H1 (cell line): ENCODE measurements at regions not wholly inside any gene's neighbourhood (a gene's known extent, or its start where the extent isn't known, plus 50 kb on each side); places are given as distances from the start of the nearest gene placed in this dataset.
A peak's percentile ranks its signal among the peaks of the same experiment; 100 is the strongest.

Experiments
- CTCF ChIA-PET: fragments of 300-600 bp; sonication (Branson Sonifier 250); formaldehyde crosslinking; loops from one replicate; lab custom pipeline; 2021; ENCODE audit not compliant: partially characterized antibody; lab: Charles Lee
- POLR2A ChIA-PET: fragments of 300-600 bp; sonication (Branson Sonifier 250); formaldehyde crosslinking; loops from one replicate; lab custom pipeline; 2021; ENCODE audit warnings: inconsistent platforms; ENCODE audit not compliant: partially characterized antibody; lab: Charles Lee
- DNase-seq, 2 experiments: peaks; one replicate each; pipeline versions ENCODE4 v3.0.0 to v3.0.0-alpha.2; 2010 to 2022; ENCODE audit warnings: low spot score in 2 of 2, low read depth in 1 of 2, mixed read lengths in 1 of 2
- FAIRE-seq: peaks from 2 replicates; lab custom pipeline; 2011; peaks lifted over from hg19 to GRCh38; lab: Jason Lieb, UNC
- H2AFZ ChIP-seq: 2 replicates; pipeline ENCODE4 v1.8.1; 2012; ENCODE audit warnings: low read length, inconsistent platforms
- H2AK5ac ChIP-seq: 2 replicates; pipeline ENCODE4 v1.6.1; 2013; ENCODE audit warnings: low read depth, low read length
- H2BK120ac ChIP-seq: replicated peaks from 2 replicates; pipeline ENCODE3; 2013; ENCODE audit warnings: low read depth, low read length, inconsistent platforms
- H2BK12ac ChIP-seq: 2 replicates; pipeline ENCODE4 v1.6.1; 2013; ENCODE audit warnings: low read depth, low read length
- H2BK15ac ChIP-seq: 2 replicates; pipeline ENCODE4 v1.6.1; 2013; ENCODE audit warnings: low read length
- H2BK20ac ChIP-seq: 2 replicates; pipeline ENCODE4 v1.6.1; 2013; ENCODE audit warnings: low read length
- H2BK5ac ChIP-seq: 2 replicates; pipeline ENCODE4 v1.6.1; 2013; ENCODE audit warnings: low read depth, low read length
- H3K14ac ChIP-seq: 2 replicates; pipeline ENCODE4 v1.6.1; 2013; ENCODE audit warnings: inconsistent platforms; ENCODE audit not compliant: insufficient read length
- H3K18ac ChIP-seq: 2 replicates; pipeline ENCODE4 v1.6.1; 2013; ENCODE audit warnings: low read length; ENCODE audit errors: extremely low read depth
- H3K23ac ChIP-seq: 2 replicates; pipeline ENCODE4 v1.6.1; 2013; ENCODE audit warnings: inconsistent platforms; ENCODE audit not compliant: insufficient read length
- H3K23me2 ChIP-seq: 2 replicates; pipeline ENCODE4 v1.6.1; 2013; ENCODE audit warnings: low read depth, low read length
- H3K27ac ChIP-seq: 2 replicates; pipeline ENCODE4 v1.6.1; 2011; ENCODE audit warnings: low read depth, low read length, inconsistent platforms
- H3K27me3 ChIP-seq, 4 experiments: replicated peaks in 1 of 4; 1 replicate in 1 of 4; 2 replicates in 3 of 4; pipeline versions ENCODE4 v1.6.1 to v1.8.1; 2011 to 2013; ENCODE audit warnings: low read length in 3 of 4, mild to moderate bottlenecking in 3 of 4, inconsistent platforms in 2 of 4, mixed read lengths in 2 of 4, moderate library complexity in 1 of 4; ENCODE audit not compliant: control insufficient read depth in 3 of 4, insufficient read depth in 3 of 4; ENCODE audit errors: extremely low read depth in 1 of 4
- H3K36me3 ChIP-seq, 4 experiments: 2 replicates each; pipeline versions ENCODE4 v1.6.1 to v1.8.1; 2011 to 2013; ENCODE audit warnings: mild to moderate bottlenecking in 4 of 4, low read length in 3 of 4, moderate library complexity in 2 of 4, control low read depth in 1 of 4, inconsistent platforms in 1 of 4; ENCODE audit not compliant: insufficient read depth in 4 of 4, control insufficient read depth in 2 of 4
- H3K4ac ChIP-seq: replicated peaks from 2 replicates; pipeline ENCODE3; 2013; ENCODE audit warnings: low read length, low read depth, mixed read lengths, inconsistent platforms; ENCODE audit not compliant: insufficient read length
- H3K4me1 ChIP-seq, 4 experiments: replicated peaks in 1 of 4; 1 replicate in 1 of 4; 2 replicates in 3 of 4; pipeline versions ENCODE4 v1.6.1 to v1.8.1; 2011 to 2013; ENCODE audit warnings: low read length in 3 of 4, inconsistent platforms in 2 of 4, mixed read lengths in 1 of 4; ENCODE audit not compliant: insufficient read depth in 4 of 4, control insufficient read depth in 3 of 4
- H3K4me2 ChIP-seq, 2 experiments: 2 replicates each; pipeline versions ENCODE4 v1.6.1 to v1.8.1; 2011 to 2013; ENCODE audit warnings: low read depth in 2 of 2, low read length in 2 of 2, control low read depth in 1 of 2, inconsistent platforms in 1 of 2, mild to moderate bottlenecking in 1 of 2; ENCODE audit not compliant: insufficient read depth in 1 of 2
- H3K4me3 ChIP-seq, 4 experiments: fragments of 200-600, 300-600 bp in 1 of 4; sonication (generic), shearing (Covaris generic), sonication (Bioruptor Twin) in 1 of 4; 2 replicates each; pipeline versions ENCODE4 v1.5.1 to v1.8.1; 2011 to 2016; ENCODE audit warnings: low read length in 4 of 4, low read depth in 3 of 4, control low read depth in 2 of 4, inconsistent platforms in 2 of 4, mild to moderate bottlenecking in 2 of 4, mixed read lengths in 1 of 4, moderate library complexity in 1 of 4; ENCODE audit not compliant: insufficient read depth in 2 of 4; ENCODE audit errors: extremely low read depth in 1 of 4
- H3K56ac ChIP-seq: replicated peaks from 2 replicates; pipeline ENCODE3; 2013; ENCODE audit warnings: low read depth, mild to moderate bottlenecking, mixed read lengths, low read length, inconsistent platforms; ENCODE audit not compliant: insufficient read length
- H3K79me1 ChIP-seq: 2 replicates; pipeline ENCODE4 v1.6.1; 2013; ENCODE audit warnings: low read depth, low read length, control low read depth
- H3K79me2 ChIP-seq, 2 experiments: 2 replicates each; pipeline versions ENCODE4 v1.6.1 to v1.8.1; 2012 to 2013; ENCODE audit warnings: low read length in 2 of 2, mild to moderate bottlenecking in 2 of 2, inconsistent platforms in 1 of 2; ENCODE audit not compliant: insufficient read depth in 2 of 2, control insufficient read depth in 1 of 2
- H3K9ac ChIP-seq, 4 experiments: replicated peaks in 1 of 4; 1 replicate in 1 of 4; 2 replicates in 3 of 4; pipeline versions ENCODE4 v1.6.1 to v1.8.1; 2011 to 2013; ENCODE audit warnings: low read depth in 3 of 4, low read length in 3 of 4, control low read depth in 2 of 4, mild to moderate bottlenecking in 2 of 4, moderate library complexity in 2 of 4, inconsistent platforms in 1 of 4; ENCODE audit errors: extremely low read depth in 1 of 4
- H3K9me3 ChIP-seq, 2 experiments: 2 replicates each; pipeline versions ENCODE4 v1.6.1 to v1.8.1; 2012 to 2013; ENCODE audit warnings: mild to moderate bottlenecking in 2 of 2, moderate library complexity in 2 of 2, control low read depth in 1 of 2, inconsistent platforms in 1 of 2, low read depth in 1 of 2, low read length in 1 of 2, mixed read lengths in 1 of 2; ENCODE audit not compliant: insufficient read depth in 2 of 2
- H4K20me1 ChIP-seq, 2 experiments: replicated peaks in 1 of 2; 2 replicates each; pipeline versions ENCODE3 to v1.8.1; 2011 to 2013; ENCODE audit warnings: inconsistent platforms in 2 of 2, low read length in 2 of 2, mild to moderate bottlenecking in 1 of 2; ENCODE audit not compliant: insufficient read depth in 2 of 2, control insufficient read depth in 1 of 2
- H4K5ac ChIP-seq: 2 replicates; pipeline ENCODE4 v1.6.1; 2013; ENCODE audit warnings: low read length, low read depth, mixed read lengths, inconsistent platforms; ENCODE audit not compliant: insufficient read length
- H4K8ac ChIP-seq: 2 replicates; pipeline ENCODE4 v1.8.0; 2013; ENCODE audit warnings: mild to moderate bottlenecking, moderate library complexity, low read length, inconsistent platforms; ENCODE audit not compliant: insufficient read depth; ENCODE audit errors: extremely low read depth
- H4K91ac ChIP-seq: replicated peaks from 2 replicates; pipeline ENCODE3; 2013; ENCODE audit warnings: low read length, mixed read lengths, inconsistent platforms; ENCODE audit not compliant: insufficient read length
- BCL11A ChIP-seq, 2 experiments: IDR thresholded peaks; one replicate each; pipeline ENCODE4 v1.6.1; 2011; ENCODE audit warnings: low read depth in 2 of 2, low read length in 2 of 2, mild to moderate bottlenecking in 2 of 2
- CTBP2 ChIP-seq: IDR thresholded peaks from 2 replicates; pipeline ENCODE4 v1.7.0; 2011; ENCODE audit warnings: borderline replicate concordance, mild to moderate bottlenecking, moderate library complexity, mixed read lengths, low read length; ENCODE audit not compliant: insufficient read depth, insufficient read length
- KDM1A ChIP-seq: fragments of 200-600, 300-600 bp; sonication (generic); IDR thresholded peaks from 2 replicates; pipeline ENCODE4 v1.7.1; 2016; ENCODE audit warnings: mild to moderate bottlenecking, low read length, borderline replicate concordance
- RXRA ChIP-seq: IDR thresholded peaks from 2 replicates; pipeline ENCODE4 v1.6.1; 2011; ENCODE audit warnings: low read depth, mild to moderate bottlenecking, low read length, moderate library complexity; ENCODE audit not compliant: insufficient read depth
- SAP30 ChIP-seq: fragments of 300-600 bp; sonication (generic); IDR thresholded peaks from 2 replicates; pipeline ENCODE4 v1.7.1; 2012; ENCODE audit warnings: low read length, moderate library complexity, mild to moderate bottlenecking, inconsistent platforms; ENCODE audit not compliant: insufficient read depth, insufficient replicate concordance
- SP4 ChIP-seq: IDR thresholded peaks from 2 replicates; pipeline ENCODE4 v1.6.1; 2012; ENCODE audit warnings: low read length, inconsistent platforms
- SRF ChIP-seq: IDR thresholded peaks from 2 replicates; pipeline ENCODE4 v1.6.1; 2011; ENCODE audit warnings: mild to moderate bottlenecking, low read depth, low read length, moderate library complexity
- SUZ12 ChIP-seq: fragments of 200-600 bp; sonication (generic); IDR thresholded peaks from 2 replicates; pipeline ENCODE4 v1.6.1; 2012; ENCODE audit warnings: mild to moderate bottlenecking, inconsistent platforms, low read length, moderate library complexity, mixed read lengths
- WGBS, 2 experiments: shearing (Covaris generic) in 1 of 2; methylation state at CpG; one replicate each; pipeline versions ENCODE4 v1.1.6 to v1.1.7; 2013 to 2015; ENCODE audit warnings: low lambda C conversion rate in 2 of 2, mixed read lengths in 2 of 2, inconsistent platforms in 1 of 2, low coverage in 1 of 2, missing lambda C conversion rate in 1 of 2; ENCODE audit not compliant: insufficient replicate concordance in 2 of 2, insufficient coverage in 1 of 2, insufficient read length in 1 of 2; ENCODE audit errors: extremely low coverage in 1 of 2, missing lambda C conversion rate in 1 of 2; 5-methylcytosine and 5-hydroxymethylcytosine counted together
- TF ChIP-seq, protein P1 (sequence below): IDR thresholded peaks from 2 replicates; pipeline ENCODE4 v1.6.1; 2012; ENCODE audit warnings: inconsistent platforms
- TF ChIP-seq, protein P2 (sequence below), 3 experiments: IDR thresholded peaks; 1 replicate in 2 of 3; 2 replicates in 1 of 3; pipeline versions ENCODE4 v1.5.1 to v1.6.1; 2011; ENCODE audit warnings: low read length in 3 of 3, mild to moderate bottlenecking in 3 of 3, inconsistent platforms in 2 of 3, low read depth in 1 of 3, moderate library complexity in 1 of 3; ENCODE audit not compliant: insufficient read depth in 1 of 3; ENCODE audit errors: control extremely low read depth in 1 of 3

DNA sequence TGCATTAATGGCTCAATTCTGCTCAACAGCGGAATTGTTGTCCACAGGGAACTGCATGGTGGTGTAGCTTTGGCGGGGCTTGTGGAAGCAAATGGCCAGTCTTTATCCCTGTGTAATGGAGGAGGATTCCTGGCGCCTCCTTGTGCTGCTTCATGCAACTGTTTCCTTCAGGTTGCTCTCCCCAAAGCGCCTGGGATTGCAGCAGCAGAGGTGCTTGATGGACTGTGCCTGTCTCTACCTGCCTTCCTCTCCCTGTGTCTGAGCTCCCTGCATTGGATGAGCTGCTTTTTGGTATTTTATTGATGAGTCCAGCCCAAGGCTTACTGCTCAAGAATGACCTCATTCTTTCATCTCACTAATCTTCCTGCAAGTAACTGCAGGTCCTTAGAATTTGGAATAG lies 72.9 kb upstream of the NDN start:
- no peak overlapping the region for H3K23ac ChIP-seq
- no peak overlapping the region for H3K4me3 ChIP-seq
- CTCF ChIA-PET = interaction anchor here (0.6 to 1.7 kb wide), 8 partner anchors 30 to 905 kb away, joined by 3 to 6 read pairs (median 4); no protein-coding TSS in a partner anchor
- no peak overlapping the region for H2BK15ac ChIP-seq
- H3K23me2 ChIP-seq = no peaks in the 10 kb centered on the region
- H3K4ac ChIP-seq = no peak overlapping the region
- no peaks in the 10 kb centered on the region; a peak in 2 of 7 replicates for H3K4me1 ChIP-seq
- DNase-seq (no peak), FAIRE-seq (no peak)
- no peaks in the 10 kb centered on the region for H4K20me1 ChIP-seq
- no peaks in the 10 kb centered on the region for H3K36me3 ChIP-seq
- no peak overlapping the region for H3K4me2 ChIP-seq
- WGBS, 2 experiments = 43% methylated on average over 4 of the region's 4 CpGs; no CpG with 5 or more reads in 1 of the 2 experiments
- H2BK120ac ChIP-seq = no peak overlapping the region
- H4K91ac ChIP-seq = no peak overlapping the region
- H4K5ac ChIP-seq = no peak overlapping the region
- no peaks in the 10 kb centered on the region for H3K79me1 ChIP-seq
- H4K8ac ChIP-seq = no peak overlapping the region
- H3K27me3 ChIP-seq = no peaks in the 10 kb centered on the region
- H3K79me2 ChIP-seq = no peaks in the 10 kb centered on the region
- H3K27ac ChIP-seq = no peak overlapping the region
- H3K9ac ChIP-seq = no peak overlapping the region
- H2AK5ac ChIP-seq = no peak overlapping the region
- POLR2A ChIA-PET = no interaction called here
- H2AFZ ChIP-seq = peak overlapping the region; percentile 79; the same call in 1 of the 2 replicates
- H2BK20ac ChIP-seq = no peak overlapping the region
- H3K14ac ChIP-seq = no peak overlapping the region
- no peak overlapping the region for H2BK5ac ChIP-seq
- no peak overlapping the region for H3K56ac ChIP-seq
- H2BK12ac ChIP-seq = no peak overlapping the region
- peaks cover 15 to 73% of the 10 kb centered on the region in 2 experiments for H3K9me3 ChIP-seq
- H3K18ac ChIP-seq = no peak overlapping the region
- TF ChIP-seq SAP30 (no peak), BCL11A (IDR thresholded peaks at IDR 0.05; ENCODE audit: low read depth in 2 of 2, low read length in 2 of 2) (no peak), SRF (no peak), SP4 (no peak), KDM1A (no peak), SUZ12 (no peak), CTBP2 (no peak), RXRA (no peak)
- TF ChIP-seq, protein P1, sequence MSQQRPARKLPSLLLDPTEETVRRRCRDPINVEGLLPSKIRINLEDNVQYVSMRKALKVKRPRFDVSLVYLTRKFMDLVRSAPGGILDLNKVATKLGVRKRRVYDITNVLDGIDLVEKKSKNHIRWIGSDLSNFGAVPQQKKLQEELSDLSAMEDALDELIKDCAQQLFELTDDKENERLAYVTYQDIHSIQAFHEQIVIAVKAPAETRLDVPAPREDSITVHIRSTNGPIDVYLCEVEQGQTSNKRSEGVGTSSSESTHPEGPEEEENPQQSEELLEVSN = no peak
- TF ChIP-seq, protein P2, sequence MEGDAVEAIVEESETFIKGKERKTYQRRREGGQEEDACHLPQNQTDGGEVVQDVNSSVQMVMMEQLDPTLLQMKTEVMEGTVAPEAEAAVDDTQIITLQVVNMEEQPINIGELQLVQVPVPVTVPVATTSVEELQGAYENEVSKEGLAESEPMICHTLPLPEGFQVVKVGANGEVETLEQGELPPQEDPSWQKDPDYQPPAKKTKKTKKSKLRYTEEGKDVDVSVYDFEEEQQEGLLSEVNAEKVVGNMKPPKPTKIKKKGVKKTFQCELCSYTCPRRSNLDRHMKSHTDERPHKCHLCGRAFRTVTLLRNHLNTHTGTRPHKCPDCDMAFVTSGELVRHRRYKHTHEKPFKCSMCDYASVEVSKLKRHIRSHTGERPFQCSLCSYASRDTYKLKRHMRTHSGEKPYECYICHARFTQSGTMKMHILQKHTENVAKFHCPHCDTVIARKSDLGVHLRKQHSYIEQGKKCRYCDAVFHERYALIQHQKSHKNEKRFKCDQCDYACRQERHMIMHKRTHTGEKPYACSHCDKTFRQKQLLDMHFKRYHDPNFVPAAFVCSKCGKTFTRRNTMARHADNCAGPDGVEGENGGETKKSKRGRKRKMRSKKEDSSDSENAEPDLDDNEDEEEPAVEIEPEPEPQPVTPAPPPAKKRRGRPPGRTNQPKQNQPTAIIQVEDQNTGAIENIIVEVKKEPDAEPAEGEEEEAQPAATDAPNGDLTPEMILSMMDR (IDR thresholded peaks at IDR 0.05; ENCODE audit: control extremely low read depth in 1 of 3, insufficient read depth in 1 of 3, low read depth in 1 of 3, low read length in 3 of 3) = peak; percentile 28 to 56 (median 41); a peak in 3 of 4 replicates
